NB4 (cell line): ENCODE measurements at regions not wholly inside any gene's neighbourhood (a gene's known extent, or its start where the extent isn't known, plus 50 kb on each side); places are given as distances from the start of the nearest gene placed in this dataset.

ENCODE experiments used
- POLR2A ChIP-seq: IDR thresholded peaks from 2 replicates; pipeline ENCODE4 v1.6.1; 2011; ENCODE audit warnings: mild to moderate bottlenecking; ENCODE audit not compliant: insufficient read length; ENCODE audit errors: extremely low read depth
- TF ChIP-seq, protein P1 (sequence below): IDR thresholded peaks from one replicate; pipeline ENCODE4 v1.5.1; 2012; ENCODE audit warnings: low read depth, low read length

DNA sequence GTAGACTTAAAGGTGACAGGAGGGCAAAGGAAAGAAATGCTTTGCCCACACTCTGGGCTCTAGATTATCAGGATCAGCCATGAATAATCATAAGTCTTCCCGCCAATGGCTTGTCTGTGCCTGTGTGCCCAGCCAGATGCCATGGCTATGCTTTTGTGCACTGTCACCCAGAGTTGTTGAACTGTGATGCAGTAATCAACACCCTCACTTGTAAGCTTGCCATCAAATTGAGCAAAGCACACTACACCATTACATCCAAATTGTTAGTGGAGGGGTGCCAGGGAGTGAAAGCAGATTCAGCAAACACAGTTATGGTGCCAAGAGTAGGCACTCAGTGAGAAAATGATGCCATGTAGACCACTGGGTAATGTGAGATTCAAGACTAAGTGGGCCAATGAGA lies 845.3 kb upstream of the MIR17HG start:
- TF ChIP-seq, protein P1, sequence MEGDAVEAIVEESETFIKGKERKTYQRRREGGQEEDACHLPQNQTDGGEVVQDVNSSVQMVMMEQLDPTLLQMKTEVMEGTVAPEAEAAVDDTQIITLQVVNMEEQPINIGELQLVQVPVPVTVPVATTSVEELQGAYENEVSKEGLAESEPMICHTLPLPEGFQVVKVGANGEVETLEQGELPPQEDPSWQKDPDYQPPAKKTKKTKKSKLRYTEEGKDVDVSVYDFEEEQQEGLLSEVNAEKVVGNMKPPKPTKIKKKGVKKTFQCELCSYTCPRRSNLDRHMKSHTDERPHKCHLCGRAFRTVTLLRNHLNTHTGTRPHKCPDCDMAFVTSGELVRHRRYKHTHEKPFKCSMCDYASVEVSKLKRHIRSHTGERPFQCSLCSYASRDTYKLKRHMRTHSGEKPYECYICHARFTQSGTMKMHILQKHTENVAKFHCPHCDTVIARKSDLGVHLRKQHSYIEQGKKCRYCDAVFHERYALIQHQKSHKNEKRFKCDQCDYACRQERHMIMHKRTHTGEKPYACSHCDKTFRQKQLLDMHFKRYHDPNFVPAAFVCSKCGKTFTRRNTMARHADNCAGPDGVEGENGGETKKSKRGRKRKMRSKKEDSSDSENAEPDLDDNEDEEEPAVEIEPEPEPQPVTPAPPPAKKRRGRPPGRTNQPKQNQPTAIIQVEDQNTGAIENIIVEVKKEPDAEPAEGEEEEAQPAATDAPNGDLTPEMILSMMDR, result no peak
- no peak for TF ChIP-seq POLR2A
